Glutamatergic neuron (in vitro differentiated cells): ENCODE measurements at regions not wholly inside any gene's neighbourhood (a gene's known extent, or its start where the extent isn't known, plus 50 kb on each side); places are given as distances from the start of the nearest gene placed in this dataset.

Experiments used
- DNase-seq: peaks from one replicate; pipeline ENCODE4 v3.0.0; 2022
- H3K27ac Mint-ChIP-seq: one replicate; pipeline ENCODE4 v1.8.0; 2020; ENCODE audit warnings: mild to moderate bottlenecking, mixed read lengths, inconsistent platforms; ENCODE audit not compliant: unreplicated experiment
- H3K27me3 Mint-ChIP-seq: one replicate; pipeline ENCODE4 v1.8.0; 2020; ENCODE audit warnings: mild to moderate bottlenecking, moderate library complexity, mixed read lengths, inconsistent platforms; ENCODE audit not compliant: unreplicated experiment
- H3K36me3 Mint-ChIP-seq: one replicate; pipeline ENCODE4 v1.8.0; 2020; ENCODE audit warnings: mild to moderate bottlenecking, mixed read lengths, inconsistent platforms; ENCODE audit not compliant: unreplicated experiment
- H3K4me1 Mint-ChIP-seq: one replicate; pipeline ENCODE4 v1.8.0; 2020; ENCODE audit warnings: mild to moderate bottlenecking, low read depth, mixed read lengths, inconsistent platforms; ENCODE audit not compliant: unreplicated experiment
- H3K4me3 Mint-ChIP-seq: one replicate; pipeline ENCODE4 v1.8.0; 2020; ENCODE audit warnings: mild to moderate bottlenecking, mixed read lengths, inconsistent platforms; ENCODE audit not compliant: unreplicated experiment
- H3K9me3 Mint-ChIP-seq: one replicate; pipeline ENCODE4 v1.8.0; 2020; ENCODE audit warnings: mild to moderate bottlenecking, moderate library complexity, mixed read lengths, inconsistent platforms; ENCODE audit not compliant: unreplicated experiment
- TF ChIP-seq, protein P1 (sequence below): fragments of 200-600 bp; sonication (generic); IDR thresholded peaks from one replicate; pipeline ENCODE4 v1.5.0; 2021; ENCODE audit not compliant: partially characterized antibody, unreplicated experiment

DNA sequence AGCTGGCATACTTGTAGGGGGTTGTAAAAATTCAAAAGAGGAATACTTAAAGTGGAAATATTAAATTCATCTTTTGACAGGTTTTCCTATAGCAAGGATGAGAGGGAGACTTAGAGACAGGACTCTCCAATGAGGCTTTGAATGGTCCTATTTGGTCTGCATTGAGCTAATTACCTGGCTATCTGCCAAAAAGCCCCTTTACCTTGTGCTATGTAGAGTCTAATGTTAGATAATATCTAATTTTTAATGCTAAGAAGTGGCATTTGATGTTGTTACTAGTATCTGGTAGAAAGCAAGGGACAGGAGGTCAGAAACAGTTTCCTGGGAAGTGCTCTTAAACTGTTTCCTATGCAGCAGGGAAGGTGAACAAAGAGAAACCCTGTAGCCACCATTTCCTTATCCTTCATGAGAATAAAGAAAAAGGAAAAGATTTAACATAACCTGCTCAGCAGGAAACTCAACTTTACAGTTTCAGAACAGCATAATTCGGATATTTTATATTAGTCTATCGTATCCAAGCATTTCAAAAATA lies 550.0 kb downstream of the SOX5 start:
- TF ChIP-seq, protein P1, sequence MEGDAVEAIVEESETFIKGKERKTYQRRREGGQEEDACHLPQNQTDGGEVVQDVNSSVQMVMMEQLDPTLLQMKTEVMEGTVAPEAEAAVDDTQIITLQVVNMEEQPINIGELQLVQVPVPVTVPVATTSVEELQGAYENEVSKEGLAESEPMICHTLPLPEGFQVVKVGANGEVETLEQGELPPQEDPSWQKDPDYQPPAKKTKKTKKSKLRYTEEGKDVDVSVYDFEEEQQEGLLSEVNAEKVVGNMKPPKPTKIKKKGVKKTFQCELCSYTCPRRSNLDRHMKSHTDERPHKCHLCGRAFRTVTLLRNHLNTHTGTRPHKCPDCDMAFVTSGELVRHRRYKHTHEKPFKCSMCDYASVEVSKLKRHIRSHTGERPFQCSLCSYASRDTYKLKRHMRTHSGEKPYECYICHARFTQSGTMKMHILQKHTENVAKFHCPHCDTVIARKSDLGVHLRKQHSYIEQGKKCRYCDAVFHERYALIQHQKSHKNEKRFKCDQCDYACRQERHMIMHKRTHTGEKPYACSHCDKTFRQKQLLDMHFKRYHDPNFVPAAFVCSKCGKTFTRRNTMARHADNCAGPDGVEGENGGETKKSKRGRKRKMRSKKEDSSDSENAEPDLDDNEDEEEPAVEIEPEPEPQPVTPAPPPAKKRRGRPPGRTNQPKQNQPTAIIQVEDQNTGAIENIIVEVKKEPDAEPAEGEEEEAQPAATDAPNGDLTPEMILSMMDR, result no peak
- DNase-seq, result no peak
- Mint-ChIP-seq H3K27me3 (no peaks in the 10 kb centered on the region), H3K4me1 (no peaks in the 10 kb centered on the region), H3K36me3 (no peaks in the 10 kb centered on the region), H3K27ac (no peak overlapping the region), H3K4me3 (no peak overlapping the region), H3K9me3 (no peaks in the 10 kb centered on the region)

DNA sequence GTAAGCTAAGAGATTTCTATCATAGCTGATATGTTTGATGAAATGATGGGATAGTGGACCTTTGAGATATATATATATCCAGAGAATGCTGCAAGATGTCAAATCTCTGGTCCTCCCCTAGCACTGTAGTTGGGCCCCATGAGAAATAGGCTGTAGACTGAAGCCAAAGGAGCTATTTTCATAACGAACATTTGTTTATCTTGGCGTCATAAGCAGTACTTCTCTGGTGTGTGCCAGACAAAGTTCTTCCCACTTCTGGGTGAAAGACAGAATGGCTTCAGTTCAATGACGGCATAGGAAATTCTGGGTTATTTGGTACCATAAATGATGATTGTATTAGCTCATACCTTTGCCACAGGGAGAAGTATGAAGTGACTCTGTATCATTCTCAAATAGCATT lies 534.3 kb downstream of the SOX5 start:
- no peak for DNase-seq
- H3K36me3 Mint-ChIP-seq, result no peaks in the 10 kb centered on the region
- no peak overlapping the region for H3K4me3 Mint-ChIP-seq
- H3K27ac Mint-ChIP-seq, result no peak overlapping the region
- peaks cover 5% of the 10 kb centered on the region for H3K27me3 Mint-ChIP-seq
- no peaks in the 10 kb centered on the region for H3K4me1 Mint-ChIP-seq
- peaks cover 2% of the 10 kb centered on the region for H3K9me3 Mint-ChIP-seq
- TF ChIP-seq, protein P1, result no peak

DNA sequence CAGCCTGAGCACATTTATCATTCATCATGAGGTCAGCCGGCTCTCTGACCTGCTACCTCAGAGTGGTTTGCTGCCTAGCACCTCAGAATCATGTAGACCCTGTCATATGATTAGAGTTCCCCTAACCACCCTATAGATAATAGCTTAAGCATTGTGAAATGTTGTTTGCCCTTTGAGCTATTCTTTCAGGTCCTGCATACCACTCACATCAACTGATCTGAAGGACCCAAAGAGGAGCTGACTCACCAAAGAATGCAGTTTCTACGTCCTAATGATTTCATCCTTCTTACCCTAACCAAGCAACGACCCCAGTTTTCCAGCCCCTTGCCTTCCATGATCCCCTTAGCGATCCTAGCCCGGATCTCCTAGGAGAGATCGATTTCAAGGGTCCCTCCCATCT lies 527.9 kb downstream of the SOX5 start:
- no peak overlapping the region for H3K4me3 Mint-ChIP-seq
- no peak overlapping the region for H3K27ac Mint-ChIP-seq
- no peaks in the 10 kb centered on the region for H3K4me1 Mint-ChIP-seq
- TF ChIP-seq, protein P1, result no peak
- DNase-seq, result no peak
- H3K27me3 Mint-ChIP-seq, result peaks cover 2% of the 10 kb centered on the region
- no peaks in the 10 kb centered on the region for H3K36me3 Mint-ChIP-seq
- peaks cover 2% of the 10 kb centered on the region for H3K9me3 Mint-ChIP-seq

DNA sequence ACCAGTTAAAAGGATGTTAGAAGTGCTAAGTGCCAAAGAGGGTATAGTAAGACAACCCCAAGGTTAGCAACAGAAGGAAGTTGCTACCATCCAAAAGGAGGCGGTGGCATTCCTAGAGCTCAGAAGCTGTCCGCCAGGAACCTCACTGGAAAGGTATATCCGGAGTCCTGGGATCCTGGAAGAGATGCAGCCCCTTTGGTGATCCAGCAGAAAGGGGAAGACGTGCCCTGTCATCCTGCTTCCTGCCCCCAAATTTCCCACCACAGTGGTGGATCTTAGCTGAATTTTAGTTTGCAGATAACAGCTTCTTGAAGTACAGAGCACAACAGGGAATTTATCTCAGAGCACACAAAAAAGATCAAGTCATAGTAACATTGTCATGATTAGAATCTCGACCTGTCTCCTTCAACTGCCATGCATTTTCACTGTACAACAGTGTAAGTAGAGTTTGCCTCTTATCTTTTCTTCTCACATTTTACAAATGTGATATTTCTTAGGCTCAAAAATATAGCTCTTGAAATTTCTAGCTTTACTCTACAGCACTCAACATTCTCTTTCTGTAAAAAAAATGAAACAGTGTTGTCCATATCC lies 526.3 kb downstream of the SOX5 start:
- TF ChIP-seq, protein P1, result no peak
- Mint-ChIP-seq H3K4me3 (no peak overlapping the region), H3K9me3 (peaks cover 2% of the 10 kb centered on the region), H3K27ac (no peak overlapping the region), H3K27me3 (peaks cover 2% of the 10 kb centered on the region), H3K36me3 (no peaks in the 10 kb centered on the region), H3K4me1 (no peaks in the 10 kb centered on the region)
- no peak for DNase-seq

DNA sequence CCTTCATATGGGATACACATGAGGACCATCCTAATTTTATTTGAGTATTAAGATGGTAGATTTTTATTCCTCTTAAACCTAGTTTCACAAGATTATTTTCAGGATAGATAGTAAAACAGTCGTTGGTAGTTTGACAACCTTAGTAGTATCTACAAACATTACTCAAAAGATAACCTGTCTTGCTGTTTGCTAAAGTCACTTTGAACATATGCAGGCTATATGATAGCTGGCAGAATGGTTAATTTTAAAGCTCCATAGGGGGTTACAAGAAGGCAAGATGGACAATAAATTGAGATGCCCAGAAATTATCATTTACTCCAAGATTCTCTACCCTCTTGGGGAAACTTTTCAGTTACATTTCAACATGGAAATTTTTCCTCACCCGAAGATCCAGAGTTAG lies 525.7 kb downstream of the SOX5 start:
- TF ChIP-seq, protein P1, result no peak
- H3K4me3 Mint-ChIP-seq, result no peak overlapping the region
- peaks cover 2% of the 10 kb centered on the region for H3K9me3 Mint-ChIP-seq
- DNase-seq, result no peak
- no peaks in the 10 kb centered on the region for H3K4me1 Mint-ChIP-seq
- H3K36me3 Mint-ChIP-seq, result no peaks in the 10 kb centered on the region
- no peak overlapping the region for H3K27ac Mint-ChIP-seq
- no peaks in the 10 kb centered on the region for H3K27me3 Mint-ChIP-seq
